Panc1 (cell line): ENCODE measurements at regions not wholly inside any gene's neighbourhood (a gene's known extent, or its start where the extent isn't known, plus 50 kb on each side); places are given as distances from the start of the nearest gene placed in this dataset.

Experiments used
- ATAC-seq: fragments of 200-7000 bp; cut with Tn5 transposase; 2 replicates; pipeline ENCODE4 v1.9.1; 2020; ENCODE audit warnings: mild to moderate bottlenecking, moderate library complexity
- BruUV-seq: library from RNA; stranded (reverse); fragments of 400-500 nt; replicated peaks from 2 replicates; lab custom pipeline; 2021; lab: Mats Ljungman, UMichigan
- CTCF ChIA-PET: fragments of 300-600 bp; sonication (Branson Sonifier 250); formaldehyde crosslinking; loops from one replicate; lab custom pipeline; 2022; ENCODE audit warnings: antibody characterized with exemption; lab: Charles Lee
- POLR2A ChIA-PET: fragments of 300-600 bp; sonication (Branson Sonifier 250); formaldehyde crosslinking; loops from one replicate; lab custom pipeline; 2022; ENCODE audit warnings: antibody characterized with exemption; lab: Charles Lee
- DNase-seq: peaks from one replicate; pipeline ENCODE4 v3.0.0-alpha.2; 2010; ENCODE audit warnings: low read depth, low spot score
- H3K27ac ChIP-seq: 2 replicates; pipeline ENCODE4 v1.5.1; 2011; ENCODE audit warnings: mild to moderate bottlenecking, low read length, inconsistent platforms
- H3K27me3 ChIP-seq: fragments of 200-500 bp; sonication (Bioruptor generic); 2 replicates; pipeline ENCODE4 v1.6.0; 2014; ENCODE audit warnings: low read length, inconsistent platforms; ENCODE audit not compliant: control insufficient read depth, insufficient read depth
- H3K36me3 ChIP-seq: fragments of 200-500 bp; sonication (Bioruptor generic); 2 replicates; pipeline ENCODE4 v1.5.1; 2014; ENCODE audit warnings: inconsistent platforms, mild to moderate bottlenecking, low read length, moderate library complexity; ENCODE audit not compliant: control insufficient read depth, insufficient read depth
- H3K4me1 ChIP-seq: 2 replicates; pipeline ENCODE4 v1.5.1; 2011; ENCODE audit warnings: inconsistent platforms, mild to moderate bottlenecking, low read length, moderate library complexity; ENCODE audit not compliant: control insufficient read depth, insufficient read depth
- H3K4me3 ChIP-seq, 2 experiments: 2 replicates each; pipeline ENCODE4 v1.5.1; 2011 to 2012; ENCODE audit warnings: low read depth in 2 of 2, low read length in 2 of 2, mild to moderate bottlenecking in 2 of 2, inconsistent platforms in 1 of 2, moderate library complexity in 1 of 2
- H3K9me3 ChIP-seq: fragments of 200-500 bp; sonication (Bioruptor generic); 2 replicates; pipeline ENCODE4 v1.5.1; 2014; ENCODE audit warnings: low read depth, mild to moderate bottlenecking, inconsistent platforms, low read length, moderate library complexity; ENCODE audit not compliant: control insufficient read depth, insufficient read depth
- CTCF ChIP-seq: fragments of 450-650 bp; IDR thresholded peaks from 2 replicates; pipeline ENCODE4 v1.5.1; 2017; ENCODE audit warnings: mild to moderate bottlenecking
- POLR2AphosphoS5 ChIP-seq: IDR thresholded peaks from 2 replicates; pipeline ENCODE4 v1.6.1; 2012; ENCODE audit warnings: mild to moderate bottlenecking, low read depth, low read length, moderate library complexity
- REST ChIP-seq, 2 experiments: IDR thresholded peaks; 2 replicates each; pipeline ENCODE4 v1.6.1; 2011 to 2012; ENCODE audit warnings: low read depth in 2 of 2, control low read depth in 1 of 2, low read length in 1 of 2, mild to moderate bottlenecking in 1 of 2, moderate library complexity in 1 of 2; ENCODE audit not compliant: insufficient read depth in 1 of 2
- SIN3A ChIP-seq: IDR thresholded peaks from 2 replicates; pipeline ENCODE4 v1.6.1; 2012; ENCODE audit warnings: low read depth, mild to moderate bottlenecking, low read length, moderate library complexity, borderline replicate concordance; ENCODE audit not compliant: insufficient read depth
- TCF7L2 ChIP-seq: IDR thresholded peaks from 2 replicates; pipeline ENCODE4 v1.6.1; 2011; ENCODE audit warnings: mild to moderate bottlenecking, low read depth, low read length, inconsistent platforms
- in situ Hi-C: cut with HindIII; loops from 2 replicates; pipeline ENCODE4 v1.10.0; 2016; ENCODE audit warnings: low sequenced_read_pairs, low pct_unique_long_range_greater_than_20kb
- intact Hi-C: fragments of 100-400 bp; cut with micrococcal nuclease; formaldehyde crosslinking; loops from one replicate; pipeline ENCODE4 v1.10.0; 2022; ENCODE audit not compliant: unreplicated experiment

GRCh38 chr13:24039621-24040475 lies 120.7 kb upstream of the SPATA13 start:
- TF ChIP-seq REST (IDR thresholded peaks at IDR 0.05; ENCODE audit: insufficient read depth in 1 of 2, low read depth in 2 of 2, low read length in 1 of 2), result no peak
- TF ChIP-seq POLR2AphosphoS5, result no peak
- no peak for TF ChIP-seq TCF7L2
- in situ Hi-C loops, result no loop called here
- no peaks in the 10 kb centered on the region for H3K36me3 ChIP-seq
- ATAC-seq (no peak), DNase-seq (no peak)
- intact Hi-C loops, result no loop called here
- POLR2A ChIA-PET, result no interaction called here
- H3K4me3 ChIP-seq, result no peak overlapping the region
- H3K9me3 ChIP-seq, result no peaks in the 10 kb centered on the region
- no TSS peak for BruUV-seq
- H3K27me3 ChIP-seq, result no peaks in the 10 kb centered on the region
- CTCF ChIA-PET, result no interaction called here
- H3K4me1 ChIP-seq, result no peaks in the 10 kb centered on the region
- no peak overlapping the region for H3K27ac ChIP-seq

- H3K9me3 ChIP-seq, result no peaks in the 10 kb centered on the region
- BruUV-seq, result no TSS peak
- H3K27ac ChIP-seq, result no peak overlapping the region
- H3K36me3 ChIP-seq, result no peaks in the 10 kb centered on the region
- no peak overlapping the region for H3K4me3 ChIP-seq
- H3K4me1 ChIP-seq, result no peaks in the 10 kb centered on the region
- DNase-seq, result no peak
- POLR2A ChIA-PET, result no interaction called here
- H3K27me3 ChIP-seq, result no peaks in the 10 kb centered on the region
- no peak for ATAC-seq
- CTCF ChIA-PET, result no interaction called here
- in situ Hi-C loops (no loop called here), intact Hi-C loops (no loop called here)
- TF ChIP-seq SIN3A (no peak), REST (IDR thresholded peaks at IDR 0.05; ENCODE audit: insufficient read depth in 1 of 2, low read depth in 2 of 2, low read length in 1 of 2) (no peak), POLR2AphosphoS5 (no peak), TCF7L2 (no peak), CTCF (no peak)
Measured at GRCh38 chr13:24040835-24041234, 119.7 kb upstream of the SPATA13 start.
